Mucosa of rectum (tissue), 2 donors: ENCODE measurements at regions not wholly inside any gene's neighbourhood (a gene's known extent, or its start where the extent isn't known, plus 50 kb on each side); places are given as distances from the start of the nearest gene placed in this dataset.

Source experiments
- H3K27ac ChIP-seq, 2 donors: one replicate each; pipeline ENCODE4 v1.7.0; 2013; ENCODE audit warnings: inconsistent platforms in 2 of 2, low read depth in 2 of 2, low read length in 2 of 2
- H3K27me3 ChIP-seq, 2 donors: one replicate each; pipeline ENCODE4 v1.7.0; 2013; ENCODE audit warnings: low read length in 2 of 2; ENCODE audit not compliant: control insufficient read depth in 2 of 2, insufficient read depth in 2 of 2
- H3K36me3 ChIP-seq, 2 donors: one replicate each; pipeline ENCODE4 v1.7.0; 2013; ENCODE audit warnings: low read length in 2 of 2; ENCODE audit not compliant: control insufficient read depth in 2 of 2, insufficient read depth in 2 of 2
- H3K4me1 ChIP-seq, 2 donors: one replicate each; pipeline ENCODE4 v1.7.0; 2013; ENCODE audit warnings: low read length in 2 of 2, mild to moderate bottlenecking in 1 of 2; ENCODE audit not compliant: control insufficient read depth in 2 of 2, insufficient read depth in 2 of 2
- H3K4me3 ChIP-seq, 2 donors: one replicate each; pipeline ENCODE4 v1.7.0; 2013; ENCODE audit warnings: low read length in 2 of 2
- H3K9ac ChIP-seq, 2 donors: one replicate each; pipeline ENCODE4 v1.7.0; 2013; ENCODE audit warnings: low read length in 2 of 2, low read depth in 1 of 2, mild to moderate bottlenecking in 1 of 2
- H3K9me3 ChIP-seq, 2 donors: one replicate each; pipeline ENCODE4 v1.7.0; 2013; ENCODE audit warnings: low read length in 2 of 2; ENCODE audit not compliant: control insufficient read depth in 2 of 2
- donor health status: healthy.
- donor health status: Normal muscosa, but diverticular disease.

DNA sequence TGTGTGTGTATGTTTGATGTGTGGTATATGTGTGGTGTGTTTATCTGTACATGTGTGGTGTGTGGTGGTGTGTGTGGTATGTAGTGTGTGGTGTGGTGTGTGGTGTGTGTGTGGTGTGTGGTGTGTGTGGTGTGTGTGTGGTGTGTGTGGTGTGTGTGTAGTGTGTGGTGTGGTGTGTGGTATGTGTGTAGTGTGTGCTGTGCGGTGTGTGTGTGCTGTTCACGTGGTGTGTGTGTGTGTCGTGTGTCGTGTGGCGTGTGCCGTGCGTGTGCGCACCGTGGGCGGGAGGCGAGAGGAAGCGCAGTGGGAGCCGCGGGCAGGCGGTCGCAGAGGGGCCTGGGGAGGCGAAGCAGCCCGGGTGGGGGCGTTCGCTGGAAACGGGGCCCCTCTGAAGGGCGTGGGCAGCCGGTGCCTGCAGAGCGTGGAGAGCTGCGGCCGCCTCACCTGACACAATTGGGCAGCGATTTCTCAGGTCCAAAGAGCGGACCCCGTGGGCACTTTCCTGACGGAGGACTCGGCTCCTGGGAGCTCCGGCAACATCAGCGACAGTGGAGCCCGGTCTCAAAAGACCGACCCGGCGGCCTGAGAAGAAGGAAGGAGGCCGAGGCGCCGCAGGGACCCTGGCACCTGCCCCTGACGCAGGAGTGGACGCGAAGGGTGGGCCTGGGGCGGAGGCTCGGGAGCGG, 741.1 kb upstream of the SALL3 start:
- Histone ChIP-seq H3K4me3 (no peak overlapping the region), H3K36me3 (no peaks in the 10 kb centered on the region), H3K9me3 (peaks cover 3 to 6% of the 10 kb centered on the region in 2 donors), H3K4me1 (no peaks in the 10 kb centered on the region), H3K9ac (no peak overlapping the region), H3K27me3 (no peaks in the 10 kb centered on the region), H3K27ac (no peak overlapping the region)

DNA sequence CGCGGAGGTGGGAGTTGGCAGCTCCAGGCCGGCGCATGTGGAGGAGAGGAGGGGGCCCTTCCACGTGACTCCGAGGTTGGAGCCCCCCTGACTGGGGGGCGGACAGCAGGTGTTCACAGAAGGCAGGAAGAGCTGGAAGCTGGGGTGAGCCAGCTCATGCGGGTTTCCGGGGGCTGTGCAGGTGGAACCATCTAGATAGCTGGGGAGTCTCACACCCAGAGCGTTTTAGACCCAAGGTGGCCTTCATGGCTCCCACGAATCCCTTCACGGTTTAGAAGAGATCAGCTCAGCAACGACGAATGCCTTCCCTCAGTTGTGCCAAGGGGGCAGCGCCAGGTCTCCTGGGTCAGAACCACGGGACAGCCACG, 740.5 kb upstream of the SALL3 start:
- no peak overlapping the region for H3K4me3 ChIP-seq
- H3K9ac ChIP-seq: no peak overlapping the region
- no peaks in the 10 kb centered on the region for H3K36me3 ChIP-seq
- peaks cover 3 to 6% of the 10 kb centered on the region in 2 donors for H3K9me3 ChIP-seq
- H3K27me3 ChIP-seq: no peaks in the 10 kb centered on the region
- no peaks in the 10 kb centered on the region for H3K4me1 ChIP-seq
- H3K27ac ChIP-seq: no peak overlapping the region

DNA sequence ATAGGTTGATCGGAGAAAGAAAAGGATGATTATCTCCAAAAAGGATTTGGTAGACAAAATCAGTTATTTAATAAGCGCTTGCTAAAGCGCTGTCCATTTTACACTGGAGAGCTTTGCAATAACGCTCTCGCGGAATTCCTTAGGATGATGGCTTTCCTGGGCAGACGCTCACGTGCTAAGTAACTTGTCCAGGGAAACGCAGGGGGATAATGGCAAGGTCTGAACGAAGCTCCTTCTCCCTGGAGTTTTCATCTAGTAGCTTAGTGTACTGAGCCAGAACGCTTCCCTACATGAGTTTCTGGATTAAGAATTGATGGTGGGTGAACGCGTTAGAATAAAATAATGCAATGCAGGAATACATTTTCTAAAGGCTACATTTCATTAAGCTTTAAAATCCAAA, 739.5 kb upstream of the SALL3 start:
- no peaks in the 10 kb centered on the region for H3K27me3 ChIP-seq
- H3K27ac ChIP-seq: no peak overlapping the region
- H3K36me3 ChIP-seq: no peaks in the 10 kb centered on the region
- no peaks in the 10 kb centered on the region for H3K4me1 ChIP-seq
- H3K9ac ChIP-seq: no peak overlapping the region
- no peak overlapping the region for H3K4me3 ChIP-seq
- H3K9me3 ChIP-seq: peaks cover 3 to 6% of the 10 kb centered on the region in 2 donors

DNA sequence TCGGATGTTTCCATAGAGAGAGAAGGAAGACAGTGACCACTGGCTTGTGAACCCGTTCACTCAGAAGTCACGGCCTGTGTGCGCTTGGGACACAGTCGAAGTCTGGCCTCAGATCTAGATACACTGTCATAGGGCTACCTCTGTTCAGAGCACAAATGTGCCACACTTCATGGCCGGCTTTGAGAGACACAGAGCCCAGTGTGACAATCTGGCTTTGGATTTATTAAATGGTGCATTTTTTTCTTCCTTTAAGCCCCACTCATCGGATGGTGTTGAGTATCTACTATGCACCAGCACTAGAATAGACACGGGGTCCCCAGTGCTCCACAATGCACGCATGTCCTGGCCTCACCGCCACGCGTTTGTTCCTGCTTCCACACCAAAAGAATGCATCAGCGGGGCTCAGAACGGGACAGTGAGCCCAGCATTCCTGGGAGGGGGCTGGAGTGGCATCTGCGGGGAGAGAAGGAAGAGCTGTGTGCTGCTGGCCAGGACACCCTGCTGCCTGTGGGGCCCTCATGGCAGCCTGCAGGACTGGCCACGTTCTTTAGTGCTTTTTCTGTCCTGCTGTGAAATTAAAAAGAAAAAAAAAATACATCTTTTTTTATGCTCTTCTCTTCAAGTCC, 738.9 kb upstream of the SALL3 start:
- no peaks in the 10 kb centered on the region for H3K27me3 ChIP-seq
- H3K9me3 ChIP-seq: peaks cover 3 to 6% of the 10 kb centered on the region in 2 donors
- no peaks in the 10 kb centered on the region for H3K36me3 ChIP-seq
- no peak overlapping the region for H3K27ac ChIP-seq
- no peak overlapping the region for H3K9ac ChIP-seq
- no peak overlapping the region for H3K4me3 ChIP-seq
- no peaks in the 10 kb centered on the region for H3K4me1 ChIP-seq

DNA sequence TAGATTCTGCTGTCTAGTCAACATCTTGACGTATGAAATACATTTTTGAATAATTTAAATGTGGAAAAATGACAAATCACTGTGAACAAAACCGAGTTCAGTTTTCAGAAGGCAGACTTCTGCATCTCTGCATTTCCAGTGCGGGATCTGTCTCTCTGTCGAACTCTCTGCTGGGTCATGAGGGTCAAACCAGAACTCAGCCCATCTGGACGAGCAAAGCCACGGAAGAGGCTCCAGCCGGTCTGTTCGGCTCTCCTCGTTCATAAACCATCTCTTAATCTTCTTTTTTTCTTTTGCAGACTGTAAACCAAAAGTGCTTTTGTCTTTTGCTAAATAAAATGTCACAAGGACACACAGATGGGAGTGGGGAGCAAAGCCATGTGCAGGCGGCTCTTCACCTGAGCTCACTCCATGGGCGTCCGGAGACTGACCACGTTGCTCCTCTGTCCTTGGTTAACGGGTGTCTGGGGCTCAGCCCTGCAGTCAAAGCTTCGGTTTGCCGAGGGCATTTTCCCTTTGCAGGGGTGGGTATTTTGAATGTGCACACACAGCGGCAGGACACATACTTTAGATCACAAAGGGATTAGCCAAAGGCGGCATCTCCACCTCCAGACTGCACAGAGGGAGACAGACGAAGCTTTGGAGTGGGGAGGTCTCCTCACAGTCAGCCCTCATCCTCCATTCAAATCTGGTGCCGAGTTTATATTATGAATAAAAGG, 737.9 kb upstream of the SALL3 start:
- Histone ChIP-seq H3K9me3 (peaks cover 3 to 6% of the 10 kb centered on the region in 2 donors), H3K9ac (no peak overlapping the region), H3K4me3 (no peak overlapping the region), H3K36me3 (no peaks in the 10 kb centered on the region), H3K27me3 (no peaks in the 10 kb centered on the region), H3K4me1 (no peaks in the 10 kb centered on the region), H3K27ac (no peak overlapping the region)

DNA sequence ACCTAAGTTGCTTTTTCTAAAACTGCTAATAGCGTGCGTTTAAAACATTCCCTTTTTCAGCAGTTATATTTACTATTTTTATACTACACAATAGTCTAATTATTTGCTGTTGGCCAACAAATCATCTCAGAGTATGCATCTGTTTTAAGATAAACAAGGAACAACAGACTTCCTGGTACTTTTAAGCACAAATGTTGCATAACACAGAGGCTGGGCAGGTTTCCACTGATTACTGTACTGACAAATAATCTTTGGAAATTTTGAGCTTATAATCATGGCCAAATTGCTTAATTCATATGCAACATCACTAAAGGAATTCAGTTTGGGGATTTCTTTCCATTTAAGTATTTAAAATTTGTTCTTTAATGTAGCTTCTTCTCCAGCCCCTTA, 737.4 kb upstream of the SALL3 start:
- H3K4me1 ChIP-seq: no peaks in the 10 kb centered on the region
- no peak overlapping the region for H3K9ac ChIP-seq
- H3K36me3 ChIP-seq: no peaks in the 10 kb centered on the region
- H3K9me3 ChIP-seq: peaks cover 3 to 6% of the 10 kb centered on the region in 2 donors
- no peak overlapping the region for H3K27ac ChIP-seq
- no peaks in the 10 kb centered on the region for H3K27me3 ChIP-seq
- no peak overlapping the region for H3K4me3 ChIP-seq

DNA sequence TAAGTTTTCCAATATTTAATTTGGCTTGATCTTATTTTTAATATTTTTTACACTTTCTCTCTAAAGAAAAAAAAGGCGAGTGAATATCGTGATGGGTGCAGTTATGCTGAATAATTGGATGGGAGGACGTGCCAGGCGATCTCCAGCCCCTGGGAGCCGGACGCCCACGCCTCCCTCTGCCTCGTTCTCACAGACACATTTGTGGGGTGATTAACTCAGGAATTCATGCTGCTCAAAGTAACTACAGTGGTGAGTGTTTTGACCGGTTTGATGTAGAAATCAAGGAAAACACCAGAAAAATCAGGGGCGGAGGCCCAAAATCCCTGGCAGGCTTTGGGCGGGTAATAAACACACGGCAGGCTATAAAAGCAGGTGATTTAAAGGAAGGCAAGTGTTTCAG, 736.8 kb upstream of the SALL3 start:
- H3K4me1 ChIP-seq: no peaks in the 10 kb centered on the region
- peaks cover 3 to 6% of the 10 kb centered on the region in 2 donors for H3K9me3 ChIP-seq
- no peak overlapping the region for H3K27ac ChIP-seq
- no peaks in the 10 kb centered on the region for H3K36me3 ChIP-seq
- H3K4me3 ChIP-seq: no peak overlapping the region
- H3K9ac ChIP-seq: no peak overlapping the region
- H3K27me3 ChIP-seq: no peaks in the 10 kb centered on the region

DNA sequence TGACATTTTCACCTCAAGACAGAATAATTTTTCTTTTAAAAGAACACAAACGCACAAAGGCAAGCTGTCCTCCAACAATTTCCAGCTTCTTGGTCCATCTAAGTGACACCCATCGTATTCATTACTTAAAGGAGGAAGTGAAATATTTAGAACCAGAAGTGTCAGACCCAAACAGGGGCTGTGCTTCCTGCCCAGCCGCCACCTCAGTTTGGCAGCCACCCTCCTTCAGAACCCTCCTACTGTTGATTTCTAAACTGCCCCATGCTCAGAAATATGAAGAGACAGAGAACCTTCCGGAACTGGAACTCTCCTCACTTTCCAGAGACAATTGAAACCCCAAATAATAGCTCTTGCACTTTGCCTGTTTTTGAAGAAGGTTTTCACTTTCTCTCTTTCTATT, 734.8 kb upstream of the SALL3 start:
- Histone ChIP-seq H3K4me3 (no peak overlapping the region), H3K27ac (no peak overlapping the region), H3K27me3 (no peaks in the 10 kb centered on the region), H3K4me1 (no peaks in the 10 kb centered on the region), H3K9ac (no peak overlapping the region), H3K9me3 (no peaks in the 10 kb centered on the region), H3K36me3 (no peaks in the 10 kb centered on the region)

DNA sequence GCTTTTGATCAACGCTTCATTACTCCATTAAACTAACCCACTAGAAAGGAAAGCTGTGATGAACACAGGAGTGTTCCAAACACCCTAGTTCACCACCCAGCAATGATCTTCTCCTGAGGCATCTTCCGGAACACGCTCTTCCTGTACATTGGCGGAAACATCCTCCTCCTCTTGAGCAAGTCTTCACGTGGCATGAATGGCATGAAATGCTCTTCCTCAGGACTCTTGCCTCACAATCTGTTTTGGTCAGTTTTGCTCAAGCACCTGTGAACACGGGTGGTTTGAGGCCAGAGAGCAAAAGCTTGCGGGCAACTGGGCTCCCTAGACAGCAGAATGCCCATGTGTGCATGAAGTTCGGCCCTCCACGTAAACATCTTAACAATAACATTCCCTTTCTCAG, 734.2 kb upstream of the SALL3 start:
- no peaks in the 10 kb centered on the region for H3K27me3 ChIP-seq
- no peaks in the 10 kb centered on the region for H3K4me1 ChIP-seq
- H3K9me3 ChIP-seq: no peaks in the 10 kb centered on the region
- no peak overlapping the region for H3K4me3 ChIP-seq
- no peaks in the 10 kb centered on the region for H3K36me3 ChIP-seq
- H3K9ac ChIP-seq: no peak overlapping the region
- H3K27ac ChIP-seq: no peak overlapping the region

DNA sequence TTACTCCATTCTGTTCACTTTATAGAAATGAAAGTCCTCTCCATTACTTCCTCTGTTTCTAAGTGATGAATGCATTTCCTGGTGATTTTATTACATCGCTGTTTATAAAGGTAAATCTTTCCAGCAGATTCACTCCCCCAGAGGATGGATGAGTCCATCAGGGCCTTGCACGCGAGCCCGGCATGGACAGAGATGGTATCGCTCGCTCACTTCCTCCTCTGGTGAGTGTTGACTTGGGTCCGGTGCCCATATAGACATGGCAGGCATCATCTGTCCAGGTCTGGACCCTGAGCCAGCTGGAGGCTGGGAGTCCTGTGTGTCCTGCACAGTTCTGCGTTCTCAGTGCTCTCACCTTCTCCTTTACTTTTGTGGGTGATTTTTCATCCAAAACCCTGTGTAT, 733.6 kb upstream of the SALL3 start:
- no peaks in the 10 kb centered on the region for H3K27me3 ChIP-seq
- no peak overlapping the region for H3K9ac ChIP-seq
- H3K36me3 ChIP-seq: no peaks in the 10 kb centered on the region
- H3K27ac ChIP-seq: no peak overlapping the region
- no peaks in the 10 kb centered on the region for H3K9me3 ChIP-seq
- H3K4me1 ChIP-seq: no peaks in the 10 kb centered on the region
- H3K4me3 ChIP-seq: no peak overlapping the region
